Skeletal muscle tissue (tissue), 3 donors: ENCODE measurements at regions not wholly inside any gene's neighbourhood (a gene's known extent, or its start where the extent isn't known, plus 50 kb on each side); places are given as distances from the start of the nearest gene placed in this dataset.
"Not testable (repeated sequence)": the region's sequence is repeated elsewhere in the genome, so short reads cannot be mapped to it uniquely, and the experiment has no call there.

Source experiments
- H3K27ac ChIP-seq: one replicate; pipeline ENCODE4 v1.7.0; 2013; ENCODE audit warnings: mild to moderate bottlenecking, low read depth, low read length, inconsistent platforms
- H3K27me3 ChIP-seq, 3 donors: one replicate each; pipeline ENCODE4 v1.7.0; 2013; ENCODE audit warnings: low read length in 3 of 3; ENCODE audit not compliant: control insufficient read depth in 3 of 3, insufficient read depth in 3 of 3
- H3K36me3 ChIP-seq, 3 donors: one replicate each; pipeline ENCODE4 v1.7.0; 2013; ENCODE audit warnings: low read length in 3 of 3; ENCODE audit not compliant: control insufficient read depth in 3 of 3, insufficient read depth in 3 of 3
- H3K4me1 ChIP-seq, 3 donors: one replicate each; pipeline ENCODE4 v1.7.0; 2013; ENCODE audit warnings: low read length in 3 of 3, mild to moderate bottlenecking in 3 of 3; ENCODE audit not compliant: control insufficient read depth in 3 of 3, insufficient read depth in 3 of 3
- H3K4me3 ChIP-seq, 3 donors: one replicate each; pipeline ENCODE4 v1.7.0; 2013; ENCODE audit warnings: low read length in 3 of 3
- H3K9ac ChIP-seq, 3 donors: one replicate each; pipeline ENCODE4 v1.7.0; 2013; ENCODE audit warnings: low read length in 3 of 3, mild to moderate bottlenecking in 3 of 3, moderate library complexity in 2 of 3, low read depth in 1 of 3
- H3K9me3 ChIP-seq, 3 donors: one replicate each; pipeline ENCODE4 v1.7.0; 2013; ENCODE audit warnings: low read length in 3 of 3; ENCODE audit not compliant: control insufficient read depth in 3 of 3
- donor health status: Osteomylitis.

DNA sequence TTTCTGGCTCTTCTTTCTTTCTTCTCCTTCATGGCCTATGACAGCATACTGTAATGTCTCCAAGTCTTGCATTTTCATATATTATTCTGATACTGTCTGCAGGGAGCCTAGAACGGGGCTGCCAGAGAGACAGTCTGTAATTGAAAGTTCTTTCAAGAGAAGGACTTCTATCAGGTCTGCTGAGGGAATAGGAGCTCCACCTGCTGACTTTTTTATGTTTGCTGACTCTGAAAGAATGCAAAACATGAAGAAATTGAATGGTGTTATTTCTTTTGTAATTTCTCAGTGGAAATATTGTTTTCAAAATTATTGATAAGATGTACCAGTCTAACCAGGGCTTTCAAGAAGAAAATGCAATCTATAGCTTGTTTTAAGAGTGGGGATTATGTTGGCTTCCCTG lies 121.9 kb upstream of the RFX3 start:
- no peaks in the 10 kb centered on the region for H3K4me1 ChIP-seq
- H3K9me3 ChIP-seq: no peaks in the 10 kb centered on the region
- no peaks in the 10 kb centered on the region for H3K36me3 ChIP-seq
- H3K4me3 ChIP-seq: no peak overlapping the region
- no peak overlapping the region for H3K27ac ChIP-seq
- H3K9ac ChIP-seq: no peak overlapping the region
- H3K27me3 ChIP-seq: no peaks in the 10 kb centered on the region

DNA sequence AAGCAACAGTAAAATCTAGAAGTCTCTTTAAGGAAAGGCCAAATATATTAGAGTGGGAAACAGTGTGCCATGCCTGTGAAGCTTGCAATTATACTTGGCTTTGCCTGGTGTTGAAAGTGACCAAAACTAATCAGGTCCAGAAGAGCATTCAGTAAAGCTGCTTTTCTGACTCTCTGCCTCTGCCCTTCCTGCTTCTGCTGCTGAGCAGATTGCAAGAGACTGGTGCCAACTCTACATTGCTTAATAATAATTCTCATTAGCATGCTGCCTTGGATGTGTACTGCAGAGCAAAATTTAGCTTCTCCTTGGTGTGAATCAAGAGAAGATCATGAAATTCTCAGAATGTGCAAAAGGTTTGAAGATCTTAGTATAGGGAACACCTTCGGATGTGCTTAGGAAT lies 120.4 kb upstream of the RFX3 start:
- no peak overlapping the region for H3K9ac ChIP-seq
- no peak overlapping the region for H3K27ac ChIP-seq
- no peaks in the 10 kb centered on the region for H3K4me1 ChIP-seq
- H3K9me3 ChIP-seq: no peaks in the 10 kb centered on the region
- no peaks in the 10 kb centered on the region for H3K36me3 ChIP-seq
- no peak overlapping the region for H3K4me3 ChIP-seq
- no peaks in the 10 kb centered on the region for H3K27me3 ChIP-seq

DNA sequence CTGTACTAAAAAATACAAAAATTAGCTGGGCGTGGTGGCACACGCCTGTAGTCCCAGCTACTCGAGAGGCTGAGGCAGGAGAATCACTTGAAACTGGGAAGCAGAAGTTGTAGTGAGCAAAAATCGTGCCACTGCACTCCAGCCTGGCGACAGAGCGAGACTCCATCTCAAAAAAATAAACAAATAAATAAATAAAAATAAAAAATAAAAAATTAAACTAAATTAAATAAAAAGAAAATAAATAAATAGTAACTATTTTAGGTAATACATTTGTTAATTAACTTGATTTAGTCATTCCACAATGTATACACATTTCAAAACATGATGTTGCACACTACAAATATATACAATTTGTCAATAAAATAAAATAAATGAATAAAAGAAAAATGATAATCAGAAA lies 116.3 kb upstream of the RFX3 start:
- not testable (repeated sequence) for H3K9ac ChIP-seq, H3K4me3 ChIP-seq, H3K9me3 ChIP-seq, H3K27me3 ChIP-seq, H3K36me3 ChIP-seq, H3K27ac ChIP-seq, H3K4me1 ChIP-seq

DNA sequence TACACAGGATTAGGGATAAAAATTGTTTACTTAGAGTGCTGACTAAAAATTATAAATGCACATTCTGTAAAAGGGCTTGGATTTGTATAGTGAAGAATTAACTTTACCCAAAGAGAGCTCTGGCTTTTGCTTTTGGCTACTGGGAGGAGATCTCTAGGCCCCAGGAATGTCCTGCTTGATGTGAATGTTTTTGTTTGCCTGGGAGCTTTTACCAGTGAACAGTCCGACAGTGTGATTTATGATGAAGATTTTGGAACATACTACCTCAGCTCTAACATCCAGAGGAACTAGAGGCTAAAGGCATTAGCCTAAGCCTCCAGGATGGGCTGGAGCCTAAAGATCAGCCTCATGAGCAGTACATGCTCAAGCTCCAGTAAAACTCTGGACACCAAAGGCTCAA lies 103.7 kb upstream of the RFX3 start:
- no peaks in the 10 kb centered on the region for H3K4me1 ChIP-seq
- no peak overlapping the region for H3K4me3 ChIP-seq
- H3K9me3 ChIP-seq: no peaks in the 10 kb centered on the region
- H3K27me3 ChIP-seq: no peaks in the 10 kb centered on the region
- H3K27ac ChIP-seq: no peak overlapping the region
- no peak overlapping the region for H3K9ac ChIP-seq
- H3K36me3 ChIP-seq: no peaks in the 10 kb centered on the region

GRCh38 chr9:3628239-3628638 lies 102.4 kb upstream of the RFX3 start:
- Histone ChIP-seq H3K27me3 (no peaks in the 10 kb centered on the region), H3K27ac (no peak overlapping the region), H3K9me3 (no peaks in the 10 kb centered on the region)

DNA sequence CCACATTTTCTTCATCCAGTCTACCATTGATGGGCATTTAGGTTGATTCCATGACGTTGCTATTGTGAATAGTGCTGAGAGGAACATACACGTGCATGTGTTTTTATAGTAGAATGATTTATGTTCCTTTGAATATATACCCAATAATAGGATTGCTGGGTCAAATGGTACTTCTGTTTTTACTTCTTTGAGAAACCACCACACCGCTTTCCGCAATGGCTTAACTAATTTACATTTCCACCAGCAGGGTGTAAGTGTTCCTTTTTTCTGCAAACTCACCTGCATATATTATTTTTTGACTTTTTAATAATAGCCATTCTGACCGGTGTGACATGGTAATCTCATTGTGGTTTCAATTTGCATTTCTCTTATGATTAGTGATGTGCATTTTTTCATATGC lies 82.2 kb upstream of the RFX3 start:
- Histone ChIP-seq H3K9me3 (no peaks in the 10 kb centered on the region), H3K9ac (no peak overlapping the region), H3K4me1 (no peaks in the 10 kb centered on the region), H3K36me3 (no peaks in the 10 kb centered on the region), H3K27me3 (no peaks in the 10 kb centered on the region), H3K4me3 (no peak overlapping the region), H3K27ac (no peak overlapping the region)

More at GRCh38 chr9:3628239-3628638, 102.4 kb upstream of the RFX3 start:
- Histone ChIP-seq H3K4me1 (no peaks in the 10 kb centered on the region), H3K4me3 (no peak overlapping the region), H3K36me3 (no peaks in the 10 kb centered on the region), H3K9ac (no peak overlapping the region)

DNA sequence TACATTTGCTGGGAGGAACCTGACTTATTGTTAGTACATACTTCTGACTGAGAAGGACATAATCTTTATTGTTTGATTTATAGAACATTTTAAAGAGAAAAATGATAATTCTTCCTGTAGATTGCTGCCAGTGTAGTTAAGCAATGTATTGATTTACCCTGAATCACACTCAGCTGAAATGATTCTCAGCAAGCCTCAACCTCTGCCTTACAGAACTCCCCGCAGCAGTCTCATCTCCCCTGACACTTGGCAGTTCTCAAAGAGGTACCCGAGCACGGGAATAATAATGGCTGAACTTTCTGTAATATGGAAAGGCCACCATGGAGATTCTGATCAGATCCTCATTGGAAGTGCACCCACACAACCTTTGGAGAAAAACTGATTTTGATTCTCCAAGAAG lies 74.9 kb upstream of the RFX3 start:
- no peak overlapping the region for H3K27ac ChIP-seq
- H3K27me3 ChIP-seq: no peaks in the 10 kb centered on the region
- H3K9ac ChIP-seq: no peak overlapping the region
- no peaks in the 10 kb centered on the region for H3K36me3 ChIP-seq
- no peak overlapping the region for H3K4me3 ChIP-seq
- no peaks in the 10 kb centered on the region for H3K9me3 ChIP-seq
- H3K4me1 ChIP-seq: no peaks in the 10 kb centered on the region

GRCh38 chr9:3597792-3598191 lies 72.0 kb upstream of the RFX3 start:
- H3K9me3 ChIP-seq: no peaks in the 10 kb centered on the region
- no peak overlapping the region for H3K27ac ChIP-seq
- no peaks in the 10 kb centered on the region for H3K27me3 ChIP-seq
- H3K4me1 ChIP-seq: no peaks in the 10 kb centered on the region
- no peak overlapping the region for H3K9ac ChIP-seq
- H3K4me3 ChIP-seq: no peak overlapping the region
- H3K36me3 ChIP-seq: no peaks in the 10 kb centered on the region

DNA sequence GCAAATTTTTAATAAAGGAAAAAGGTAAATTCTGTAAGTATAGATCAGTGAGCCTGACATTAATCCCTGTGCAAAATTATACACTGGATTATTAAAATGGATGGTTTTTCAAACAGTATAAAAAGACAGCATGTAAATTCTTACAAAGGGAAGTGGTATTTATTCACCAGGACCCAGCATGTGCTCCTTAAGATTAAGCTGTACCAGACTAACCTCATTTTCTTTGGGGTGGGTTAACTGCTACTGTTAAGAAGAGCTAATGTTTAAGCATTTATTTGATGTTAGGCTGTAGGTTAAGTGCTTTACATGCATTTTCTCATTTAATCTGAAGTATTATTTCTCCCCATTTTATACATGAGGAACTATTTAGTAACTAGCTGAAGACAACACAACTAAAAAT lies 60.3 kb upstream of the RFX3 start:
- Histone ChIP-seq H3K4me1 (no peaks in the 10 kb centered on the region), H3K4me3 (no peak overlapping the region), H3K9ac (no peak overlapping the region), H3K27me3 (no peaks in the 10 kb centered on the region), H3K36me3 (peaks cover 0 to under 1% (median 0%) of the 10 kb centered on the region in 3 donors), H3K9me3 (peaks cover 0 to 2% (median 0%) of the 10 kb centered on the region in 3 donors), H3K27ac (no peak overlapping the region)

DNA sequence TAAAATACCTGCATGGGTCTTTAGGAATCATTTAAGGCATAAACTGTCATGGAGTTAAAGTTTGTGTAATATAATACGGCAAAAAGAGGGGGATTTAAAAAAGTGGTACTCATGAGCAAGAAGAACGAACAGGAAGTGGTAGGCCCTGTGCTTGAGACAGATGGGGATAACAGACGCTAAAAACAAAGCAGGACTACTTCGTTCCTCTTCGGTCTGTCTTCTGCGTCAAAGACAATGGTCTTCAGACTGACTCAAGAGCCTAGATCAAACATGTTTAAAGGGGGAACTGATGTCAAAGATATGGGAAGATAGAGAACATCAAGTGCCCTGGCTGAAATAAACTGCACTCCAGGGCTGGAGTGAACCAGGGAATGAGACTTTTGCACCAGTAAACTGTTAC lies 59.8 kb upstream of the RFX3 start:
- Histone ChIP-seq H3K4me3 (no peak overlapping the region), H3K27ac (no peak overlapping the region), H3K4me1 (no peaks in the 10 kb centered on the region), H3K27me3 (no peaks in the 10 kb centered on the region), H3K9ac (no peak overlapping the region), H3K36me3 (no peaks in the 10 kb centered on the region), H3K9me3 (peaks cover 0 to 2% (median 0%) of the 10 kb centered on the region in 3 donors)

GRCh38 chr9:3578786-3579185 lies 53.0 kb upstream of the RFX3 start:
- H3K4me3 ChIP-seq: no peak overlapping the region
- H3K27me3 ChIP-seq: no peaks in the 10 kb centered on the region
- H3K36me3 ChIP-seq: no peaks in the 10 kb centered on the region
- no peak overlapping the region for H3K9ac ChIP-seq
- no peak overlapping the region for H3K27ac ChIP-seq
- H3K9me3 ChIP-seq: peaks cover 0 to 2% (median 0%) of the 10 kb centered on the region in 3 donors
- H3K4me1 ChIP-seq: no peaks in the 10 kb centered on the region
